HepG2 (cell line): ENCODE measurements at regions not wholly inside any gene's neighbourhood (a gene's known extent, or its start where the extent isn't known, plus 50 kb on each side); places are given as distances from the start of the nearest gene placed in this dataset.

ENCODE experiments used
- ATAC-seq: fragments of 200-7000 bp; cut with Tn5 transposase; 3 replicates; pipeline ENCODE4 v1.9.1; 2020; ENCODE audit warnings: mild to moderate bottlenecking, moderate library complexity
- BruUV-seq: library from RNA; stranded (reverse); fragments of 400-500 nt; replicated peaks from 2 replicates; lab custom pipeline; 2021; lab: Mats Ljungman, UMichigan
- CTCF ChIA-PET: fragments of 300-600 bp; formaldehyde crosslinking; extraction: SDS; loops from one replicate; lab custom pipeline; 2021; ENCODE audit warnings: low total read pairs, inconsistent platforms, low intra/inter-chr PET ratio; lab: Yijun Ruan, JAX
- POLR2A ChIA-PET: fragments of 350-600 bp; sonication (Branson Sonifier 250); formaldehyde crosslinking; loops from one replicate; lab custom pipeline; 2020; ENCODE audit warnings: antibody characterized with exemption, inconsistent platforms; lab: Yijun Ruan, JAX
- DNase-seq: peaks from one replicate; pipeline ENCODE4 v3.0.0-alpha.2; 2015; ENCODE audit warnings: low spot score
- FAIRE-seq: peaks from 3 replicates; lab custom pipeline; 2011; peaks lifted over from hg19 to GRCh38; lab: Jason Lieb, UNC
- H2AFZ ChIP-seq: one replicate; pipeline ENCODE4 v1.6.1; 2011; ENCODE audit warnings: low read length, inconsistent platforms
- H3K27ac ChIP-seq: fragments of 300-600 bp; 3 replicates; pipeline ENCODE4 v1.8.0; 2011; ENCODE audit warnings: mixed run types, mild to moderate bottlenecking, mixed read lengths, low read length, inconsistent platforms; ENCODE audit not compliant: insufficient read depth; ENCODE audit errors: extremely low read length
- H3K27me3 ChIP-seq, 2 experiments: fragments of 200-600 bp in 1 of 2; 2 replicates in 1 of 2; 3 replicates in 1 of 2; pipeline versions ENCODE4 v1.6.0 to v1.8.0; 2011; ENCODE audit warnings: low read length in 2 of 2, mild to moderate bottlenecking in 2 of 2, moderate library complexity in 2 of 2, inconsistent platforms in 1 of 2; ENCODE audit not compliant: insufficient read depth in 2 of 2, control insufficient read depth in 1 of 2
- H3K36me3 ChIP-seq, 2 experiments: fragments of 200-600 bp in 1 of 2; replicated peaks in 1 of 2; 2 replicates in 1 of 2; 3 replicates in 1 of 2; pipeline versions ENCODE4 v1.5.1 to v1.8.0; 2011; ENCODE audit warnings: low read length in 2 of 2, inconsistent platforms in 1 of 2; ENCODE audit not compliant: insufficient read depth in 2 of 2, control insufficient read depth in 1 of 2
- H3K4me1 ChIP-seq: 2 replicates; pipeline ENCODE4 v1.5.1; 2012; ENCODE audit warnings: low read length, inconsistent platforms; ENCODE audit not compliant: insufficient read depth
- H3K4me2 ChIP-seq: 2 replicates; pipeline ENCODE4 v1.6.0; 2011; ENCODE audit warnings: low read depth, low read length, inconsistent platforms
- H3K4me3 ChIP-seq, 3 experiments: fragments of 200-600 bp in 1 of 3; sonication (generic), shearing (Covaris generic) in 1 of 3; replicated peaks in 1 of 3; 2 replicates each; pipeline ENCODE4 v1.5.1; 2011 to 2016; ENCODE audit warnings: low read length in 3 of 3, inconsistent platforms in 2 of 3, low read depth in 2 of 3, mild to moderate bottlenecking in 2 of 3, control low read depth in 1 of 3, mixed read lengths in 1 of 3; ENCODE audit not compliant: insufficient read depth in 1 of 3
- H3K79me2 ChIP-seq: one replicate; pipeline ENCODE4 v1.6.1; 2011; ENCODE audit warnings: low read length, inconsistent platforms; ENCODE audit not compliant: insufficient read depth
- H3K9ac ChIP-seq: 2 replicates; pipeline ENCODE4 v1.6.0; 2011; ENCODE audit warnings: mild to moderate bottlenecking, low read depth, low read length, inconsistent platforms; ENCODE audit not compliant: insufficient read depth
- H3K9me3 ChIP-seq: 2 replicates; pipeline ENCODE4 v1.5.1; 2012; ENCODE audit warnings: mild to moderate bottlenecking, low read length
- H4K20me1 ChIP-seq: 2 replicates; pipeline ENCODE4 v1.6.0; 2011; ENCODE audit warnings: inconsistent platforms, mild to moderate bottlenecking, low read length, moderate library complexity; ENCODE audit not compliant: insufficient read depth
- ATAD3A ChIP-seq: sonication (generic); formaldehyde crosslinking; IDR thresholded peaks from 2 replicates; pipeline ENCODE4 v1.4.0; 2020; ENCODE audit warnings: missing genetic modification reagents
- CC2D1A ChIP-seq: sonication (generic); formaldehyde crosslinking; IDR thresholded peaks from 2 replicates; pipeline ENCODE4 v1.8.1; 2023; ENCODE audit warnings: mild to moderate bottlenecking, missing genetic modification reagents
- CHCHD3 ChIP-seq: sonication (generic); formaldehyde crosslinking; IDR thresholded peaks from 2 replicates; pipeline ENCODE4 v1.8.0; 2022; ENCODE audit warnings: mild to moderate bottlenecking, missing genetic modification reagents, moderate library complexity
- FOXJ3 ChIP-seq: sonication (generic); formaldehyde crosslinking; IDR thresholded peaks from 2 replicates; pipeline ENCODE4 v1.4.0; 2020; ENCODE audit warnings: missing genetic modification reagents, mild to moderate bottlenecking, borderline replicate concordance
- GATAD2A ChIP-seq: IDR thresholded peaks from 2 replicates; pipeline ENCODE4 v1.6.1; 2016
- HMG20B ChIP-seq: conservative IDR thresholded peaks from 2 replicates; pipeline ENCODE4 v1.6.1; 2016; ENCODE audit warnings: missing genetic modification reagents, missing compliant biosample characterization
- MIXL1 ChIP-seq: IDR thresholded peaks from 2 replicates; pipeline ENCODE4 v1.6.1; 2016
- RARA ChIP-seq: IDR thresholded peaks from 2 replicates; pipeline ENCODE4 v1.6.1; 2016; ENCODE audit warnings: missing genetic modification reagents, missing compliant biosample characterization
- SKI ChIP-seq: fragments of 450-650 bp; IDR thresholded peaks from one replicate; pipeline ENCODE4 v1.6.1; 2018; ENCODE audit warnings: mild to moderate bottlenecking; ENCODE audit not compliant: partially characterized antibody
- ZNF251 ChIP-seq: sonication (generic); formaldehyde crosslinking; IDR thresholded peaks from 2 replicates; pipeline ENCODE4 v1.9.0; 2021; ENCODE audit warnings: mild to moderate bottlenecking, missing genetic modification reagents
- ZNF619 ChIP-seq: sonication (generic); formaldehyde crosslinking; IDR thresholded peaks from 2 replicates; pipeline ENCODE4 v1.4.0; 2020; ENCODE audit warnings: mild to moderate bottlenecking, missing genetic modification reagents
- ZNF678 ChIP-seq: sonication (generic); formaldehyde crosslinking; IDR thresholded peaks from 2 replicates; pipeline ENCODE4 v1.4.0; 2020; ENCODE audit warnings: mild to moderate bottlenecking, missing genetic modification reagents
- ZSCAN29 ChIP-seq: sonication (generic); formaldehyde crosslinking; conservative IDR thresholded peaks from 2 replicates; pipeline ENCODE4 v1.4.0; 2020; ENCODE audit warnings: mild to moderate bottlenecking, missing genetic modification reagents
- ZSCAN5A ChIP-seq: sonication (generic); formaldehyde crosslinking; IDR thresholded peaks from 2 replicates; pipeline ENCODE4 v1.8.0; 2022; ENCODE audit warnings: mild to moderate bottlenecking, missing genetic modification reagents, borderline replicate concordance
- WGBS: methylation state at CpG from one replicate; pipeline ENCODE4 v1.1.6; 2017; ENCODE audit warnings: low lambda C conversion rate; 5-methylcytosine and 5-hydroxymethylcytosine counted together
- in situ Hi-C: cut with HindIII; loops from 2 replicates; pipeline ENCODE4 v1.10.0; 2017; ENCODE audit warnings: low pct_unique_long_range_greater_than_20kb; ENCODE audit not compliant: extremely low pct_ligation_motif_present
- intact Hi-C: fragments of 100-400 bp; cut with micrococcal nuclease; formaldehyde crosslinking; loops from one replicate; pipeline ENCODE4 v1.10.0; 2022; ENCODE audit not compliant: unreplicated experiment
- TF ChIP-seq, protein P1 (sequence below): sonication (generic); formaldehyde crosslinking; conservative IDR thresholded peaks from 2 replicates; pipeline ENCODE4 v1.4.0; 2020; ENCODE audit warnings: missing genetic modification reagents

DNA sequence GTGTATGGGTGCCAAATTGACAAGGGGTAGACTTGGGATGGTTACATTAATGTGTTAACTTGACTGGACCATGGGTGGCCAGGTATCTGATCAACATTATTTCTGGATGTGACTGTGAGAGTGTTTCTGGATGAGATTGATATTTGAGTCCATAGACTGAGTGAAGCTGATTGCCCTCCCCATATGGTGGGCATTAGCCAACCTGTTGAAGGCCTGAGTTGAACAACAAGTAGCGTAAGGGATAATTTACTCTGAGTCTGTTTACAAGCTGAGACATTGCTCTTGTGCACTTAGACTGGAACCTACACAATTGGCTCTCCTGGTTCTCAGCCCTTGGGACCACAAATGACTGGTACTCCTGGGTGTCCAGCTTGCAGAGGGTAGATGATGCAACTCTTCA, 240.1 kb downstream of the ASXL3 start (continued):
- no peak for TF ChIP-seq GATAD2A (CRISPR knock-in tag)
- TF ChIP-seq FOXJ3, result no peak

GRCh38 chr18:33817096-33817495, 239.1 kb downstream of the ASXL3 start:
- Histone ChIP-seq H3K9ac (no peak overlapping the region), H4K20me1 (no peaks in the 10 kb centered on the region), H3K4me2 (no peak overlapping the region), H3K9me3 (peaks cover 5% of the 10 kb centered on the region; the same call in 1 of the 2 replicates), H3K27me3 (no peaks in the 10 kb centered on the region), H3K36me3 (no peaks in the 10 kb centered on the region), H3K4me1 (no peaks in the 10 kb centered on the region), H3K27ac (no peak overlapping the region), H2AFZ (no peak overlapping the region), H3K4me3 (no peak overlapping the region), H3K79me2 (no peaks in the 10 kb centered on the region)
- no peak for TF ChIP-seq ZSCAN5A
- FAIRE-seq (no peak), ATAC-seq (no peak), DNase-seq (no peak)
- CTCF ChIA-PET, result no interaction called here
- intact Hi-C loops (no loop called here), in situ Hi-C loops (no loop called here)
- no TSS peak for BruUV-seq
- 14% methylated on average over 1 of the region's 1 CpG for WGBS
- POLR2A ChIA-PET, result no interaction called here

- POLR2A ChIA-PET, result no interaction called here
- no peak overlapping the region for H3K9ac ChIP-seq
- no peaks in the 10 kb centered on the region for H3K4me1 ChIP-seq
- CTCF ChIA-PET, result no interaction called here
- ATAC-seq (no peak), DNase-seq (no peak), FAIRE-seq (no peak)
- TF ChIP-seq RARA (CRISPR knock-in tag), result no peak
- no peak for TF ChIP-seq ZNF619
- no peak for TF ChIP-seq CC2D1A (CRISPR knock-in tag)
- TF ChIP-seq CHCHD3 (CRISPR knock-in tag), result no peak
- TF ChIP-seq SKI, result no peak
- TF ChIP-seq, protein P1, sequence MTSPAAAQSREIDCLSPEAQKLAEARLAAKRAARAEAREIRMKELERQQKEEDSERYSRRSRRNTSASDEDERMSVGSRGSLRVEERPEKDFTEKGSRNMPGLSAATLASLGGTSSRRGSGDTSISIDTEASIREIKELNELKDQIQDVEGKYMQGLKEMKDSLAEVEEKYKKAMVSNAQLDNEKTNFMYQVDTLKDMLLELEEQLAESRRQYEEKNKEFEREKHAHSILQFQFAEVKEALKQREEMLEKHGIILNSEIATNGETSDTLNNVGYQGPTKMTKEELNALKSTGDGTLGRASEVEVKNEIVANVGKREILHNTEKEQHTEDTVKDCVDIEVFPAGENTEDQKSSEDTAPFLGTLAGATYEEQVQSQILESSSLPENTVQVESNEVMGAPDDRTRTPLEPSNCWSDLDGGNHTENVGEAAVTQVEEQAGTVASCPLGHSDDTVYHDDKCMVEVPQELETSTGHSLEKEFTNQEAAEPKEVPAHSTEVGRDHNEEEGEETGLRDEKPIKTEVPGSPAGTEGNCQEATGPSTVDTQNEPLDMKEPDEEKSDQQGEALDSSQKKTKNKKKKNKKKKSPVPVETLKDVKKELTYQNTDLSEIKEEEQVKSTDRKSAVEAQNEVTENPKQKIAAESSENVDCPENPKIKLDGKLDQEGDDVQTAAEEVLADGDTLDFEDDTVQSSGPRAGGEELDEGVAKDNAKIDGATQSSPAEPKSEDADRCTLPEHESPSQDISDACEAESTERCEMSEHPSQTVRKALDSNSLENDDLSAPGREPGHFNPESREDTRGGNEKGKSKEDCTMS (CRISPR knock-in tag), result no peak
- no peak for TF ChIP-seq MIXL1
- TF ChIP-seq HMG20B (CRISPR knock-in tag), result no peak
- TF ChIP-seq ZNF251 (CRISPR knock-in tag), result no peak
- no peak for TF ChIP-seq ATAD3A
- TF ChIP-seq ZNF678, result no peak
- no peak for TF ChIP-seq ZSCAN29 (CRISPR knock-in tag)
- H3K27me3 ChIP-seq, result no peaks in the 10 kb centered on the region
- H3K9me3 ChIP-seq, result peaks cover 5% of the 10 kb centered on the region; the same call in 1 of the 2 replicates
- intact Hi-C loops (no loop called here), in situ Hi-C loops (no loop called here)
- H4K20me1 ChIP-seq, result no peaks in the 10 kb centered on the region
- no peak overlapping the region for H2AFZ ChIP-seq
- H3K79me2 ChIP-seq, result no peaks in the 10 kb centered on the region
- H3K4me2 ChIP-seq, result no peak overlapping the region
- H3K4me3 ChIP-seq, result no peak overlapping the region
- BruUV-seq, result no TSS peak
- H3K36me3 ChIP-seq, result no peaks in the 10 kb centered on the region
- H3K27ac ChIP-seq, result no peak overlapping the region
These were observed 236.5 kb downstream of the ASXL3 start for GRCh38 chr18:33814546-33814945.
